Osteocyte (in vitro differentiated cells): ENCODE measurements at regions not wholly inside any gene's neighbourhood (a gene's known extent, or its start where the extent isn't known, plus 50 kb on each side); places are given as distances from the start of the nearest gene placed in this dataset.

Source experiments
- DNase-seq: peaks from one replicate; pipeline ENCODE4 v3.0.0; 2021; ENCODE audit warnings: mixed read lengths; ENCODE audit not compliant: unreplicated experiment; ENCODE audit errors: extremely low spot score
- H3K27ac Mint-ChIP-seq: one replicate; pipeline ENCODE4 v1.8.0; 2021; ENCODE audit warnings: mild to moderate bottlenecking, mixed read lengths; ENCODE audit not compliant: unreplicated experiment
- H3K27me3 Mint-ChIP-seq: one replicate; pipeline ENCODE4 v1.8.0; 2021; ENCODE audit warnings: mixed read lengths; ENCODE audit not compliant: unreplicated experiment
- H3K36me3 Mint-ChIP-seq: one replicate; pipeline ENCODE4 v1.8.0; 2021; ENCODE audit warnings: mixed read lengths; ENCODE audit not compliant: unreplicated experiment
- H3K4me1 Mint-ChIP-seq: one replicate; pipeline ENCODE4 v1.8.0; 2021; ENCODE audit warnings: mixed read lengths; ENCODE audit not compliant: unreplicated experiment
- H3K4me3 Mint-ChIP-seq: one replicate; pipeline ENCODE4 v1.8.0; 2021; ENCODE audit warnings: mild to moderate bottlenecking, moderate library complexity, mixed read lengths; ENCODE audit not compliant: unreplicated experiment
- H3K9me3 Mint-ChIP-seq: one replicate; pipeline ENCODE4 v1.8.0; 2021; ENCODE audit warnings: mixed read lengths; ENCODE audit not compliant: unreplicated experiment
- TF ChIP-seq, protein P1 (sequence below): fragments of 200-600 bp; sonication (generic); IDR thresholded peaks from 2 replicates; pipeline ENCODE4 v1.5.0; 2021; ENCODE audit warnings: antibody characterized with exemption, mild to moderate bottlenecking, moderate library complexity

DNA sequence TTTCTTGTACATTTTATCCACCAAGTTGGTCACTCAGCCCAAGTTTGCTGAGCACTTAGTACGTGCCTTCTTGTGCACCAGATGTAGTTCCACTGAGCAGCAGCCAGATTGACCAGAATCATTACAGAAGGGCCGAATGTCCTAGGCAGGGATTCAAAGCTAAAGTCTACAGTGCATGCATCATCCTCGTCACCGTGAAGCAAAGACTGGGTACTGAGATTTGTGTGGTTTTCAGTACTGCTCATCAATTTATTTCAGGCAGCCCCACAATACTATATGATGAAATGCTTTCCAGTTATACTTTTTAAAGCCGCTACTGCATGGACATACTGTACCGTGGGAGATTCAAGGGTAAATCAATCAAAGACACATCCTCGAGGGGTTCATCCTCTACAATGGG, 227.0 kb downstream of the ARRDC4 start:
- H3K36me3 Mint-ChIP-seq: no peaks in the 10 kb centered on the region
- TF ChIP-seq, protein P1, sequence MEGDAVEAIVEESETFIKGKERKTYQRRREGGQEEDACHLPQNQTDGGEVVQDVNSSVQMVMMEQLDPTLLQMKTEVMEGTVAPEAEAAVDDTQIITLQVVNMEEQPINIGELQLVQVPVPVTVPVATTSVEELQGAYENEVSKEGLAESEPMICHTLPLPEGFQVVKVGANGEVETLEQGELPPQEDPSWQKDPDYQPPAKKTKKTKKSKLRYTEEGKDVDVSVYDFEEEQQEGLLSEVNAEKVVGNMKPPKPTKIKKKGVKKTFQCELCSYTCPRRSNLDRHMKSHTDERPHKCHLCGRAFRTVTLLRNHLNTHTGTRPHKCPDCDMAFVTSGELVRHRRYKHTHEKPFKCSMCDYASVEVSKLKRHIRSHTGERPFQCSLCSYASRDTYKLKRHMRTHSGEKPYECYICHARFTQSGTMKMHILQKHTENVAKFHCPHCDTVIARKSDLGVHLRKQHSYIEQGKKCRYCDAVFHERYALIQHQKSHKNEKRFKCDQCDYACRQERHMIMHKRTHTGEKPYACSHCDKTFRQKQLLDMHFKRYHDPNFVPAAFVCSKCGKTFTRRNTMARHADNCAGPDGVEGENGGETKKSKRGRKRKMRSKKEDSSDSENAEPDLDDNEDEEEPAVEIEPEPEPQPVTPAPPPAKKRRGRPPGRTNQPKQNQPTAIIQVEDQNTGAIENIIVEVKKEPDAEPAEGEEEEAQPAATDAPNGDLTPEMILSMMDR: no peak

DNA sequence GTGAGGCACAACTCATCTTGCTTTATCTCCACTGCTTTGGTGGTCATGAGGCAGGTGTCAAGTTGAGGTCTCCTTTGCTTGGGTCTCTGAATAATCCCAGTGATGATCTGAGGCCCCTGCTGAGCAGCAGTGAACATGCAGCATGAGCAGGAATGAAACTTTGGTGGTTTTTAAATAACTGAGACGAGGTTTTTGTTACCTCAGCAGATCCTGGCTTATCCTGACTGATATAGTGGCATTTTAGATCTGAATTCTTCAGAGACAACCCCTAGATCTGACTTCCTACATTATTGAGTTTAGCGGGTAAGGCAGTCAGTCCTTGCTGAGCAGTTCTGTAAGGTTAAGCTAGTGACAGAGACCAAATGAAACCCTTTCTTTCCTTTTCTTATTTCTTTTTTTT, 230.4 kb downstream of the ARRDC4 start:
- no peak overlapping the region for H3K4me3 Mint-ChIP-seq
- DNase-seq: no peak
- no peaks in the 10 kb centered on the region for H3K36me3 Mint-ChIP-seq
- no peak overlapping the region for H3K27ac Mint-ChIP-seq
- TF ChIP-seq, protein P1: no peak
- no peaks in the 10 kb centered on the region for H3K4me1 Mint-ChIP-seq
- no peaks in the 10 kb centered on the region for H3K9me3 Mint-ChIP-seq
- H3K27me3 Mint-ChIP-seq: peaks cover 13% of the 10 kb centered on the region

More for the DNA sequence above, 227.0 kb downstream of the ARRDC4 start:
- H3K27me3 Mint-ChIP-seq: peaks cover 29% of the 10 kb centered on the region
- H3K27ac Mint-ChIP-seq: no peak overlapping the region
- H3K9me3 Mint-ChIP-seq: no peaks in the 10 kb centered on the region
- no peak overlapping the region for H3K4me3 Mint-ChIP-seq
- no peak for DNase-seq
- H3K4me1 Mint-ChIP-seq: no peaks in the 10 kb centered on the region

DNA sequence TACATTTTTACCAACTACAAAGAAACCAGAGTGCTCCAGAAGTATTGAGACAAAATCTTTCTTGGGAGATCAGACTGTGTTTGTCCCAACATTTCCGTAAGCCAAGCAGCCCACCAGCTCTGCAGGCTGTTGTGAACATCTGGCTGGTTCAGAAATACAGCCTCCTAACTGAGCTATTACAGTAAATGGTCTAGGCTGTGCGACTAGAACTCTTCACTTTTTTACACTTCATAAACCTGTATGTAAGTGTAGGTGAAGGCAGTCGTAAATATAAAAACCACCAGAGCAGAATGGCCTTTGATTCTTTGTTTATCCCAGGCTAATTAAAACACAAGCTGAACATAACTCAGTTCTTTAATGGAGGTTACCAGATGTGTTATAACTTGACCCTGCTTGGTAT, 235.3 kb downstream of the ARRDC4 start:
- no peak overlapping the region for H3K4me3 Mint-ChIP-seq
- no peaks in the 10 kb centered on the region for H3K9me3 Mint-ChIP-seq
- peaks cover 5% of the 10 kb centered on the region for H3K27me3 Mint-ChIP-seq
- H3K4me1 Mint-ChIP-seq: no peaks in the 10 kb centered on the region
- no peak for DNase-seq
- TF ChIP-seq, protein P1: no peak
- no peak overlapping the region for H3K27ac Mint-ChIP-seq
- no peaks in the 10 kb centered on the region for H3K36me3 Mint-ChIP-seq

DNA sequence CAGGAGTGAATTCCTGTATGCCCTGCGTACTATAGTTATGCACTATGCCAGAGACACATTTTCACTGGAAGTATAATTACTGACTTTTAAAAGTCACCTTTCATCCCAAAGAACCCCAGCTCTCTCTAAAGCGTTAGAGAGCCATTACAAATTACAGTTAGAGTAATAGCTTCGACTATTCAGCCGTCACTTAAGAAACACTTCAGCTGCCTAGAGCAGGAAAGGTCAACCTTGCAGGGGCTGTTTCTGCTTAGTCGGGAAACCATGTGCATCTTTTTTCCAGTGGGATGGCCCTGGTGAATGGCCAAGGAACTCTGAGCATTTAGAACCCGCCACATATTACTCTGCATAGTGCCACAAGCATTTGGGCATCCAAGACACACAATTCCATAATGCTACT, 235.9 kb downstream of the ARRDC4 start:
- Mint-ChIP-seq H3K27ac (no peak overlapping the region), H3K9me3 (no peaks in the 10 kb centered on the region), H3K4me1 (no peaks in the 10 kb centered on the region), H3K36me3 (no peaks in the 10 kb centered on the region), H3K27me3 (peaks cover 5% of the 10 kb centered on the region), H3K4me3 (no peak overlapping the region)
- no peak for DNase-seq
- TF ChIP-seq, protein P1: no peak

GRCh38 chr15:98202256-98202655, 241.8 kb downstream of the ARRDC4 start:
- TF ChIP-seq, protein P1: no peak
- H3K36me3 Mint-ChIP-seq: no peaks in the 10 kb centered on the region
- no peaks in the 10 kb centered on the region for H3K4me1 Mint-ChIP-seq
- no peak overlapping the region for H3K27ac Mint-ChIP-seq
- peaks cover 4% of the 10 kb centered on the region for H3K27me3 Mint-ChIP-seq
- no peak overlapping the region for H3K4me3 Mint-ChIP-seq
- no peak for DNase-seq
- no peaks in the 10 kb centered on the region for H3K9me3 Mint-ChIP-seq
